NOMO-1 treated with dmso at 0.1 percent for 144 hours (cell line): ENCODE measurements at regions not wholly inside any gene's neighbourhood (a gene's known extent, or its start where the extent isn't known, plus 50 kb on each side); places are given as distances from the start of the nearest gene placed in this dataset.
A peak's percentile ranks its signal among the peaks of the same experiment; 100 is the strongest.
"Not testable (repeated sequence)": the region's sequence is repeated elsewhere in the genome, so short reads cannot be mapped to it uniquely, and the experiment has no call there.

ENCODE experiments used
- DNase-seq: peaks from one replicate; lab custom pipeline; 2025; ENCODE audit not compliant: unreplicated experiment; lab: John Stamatoyannopoulos, UW

DNA sequence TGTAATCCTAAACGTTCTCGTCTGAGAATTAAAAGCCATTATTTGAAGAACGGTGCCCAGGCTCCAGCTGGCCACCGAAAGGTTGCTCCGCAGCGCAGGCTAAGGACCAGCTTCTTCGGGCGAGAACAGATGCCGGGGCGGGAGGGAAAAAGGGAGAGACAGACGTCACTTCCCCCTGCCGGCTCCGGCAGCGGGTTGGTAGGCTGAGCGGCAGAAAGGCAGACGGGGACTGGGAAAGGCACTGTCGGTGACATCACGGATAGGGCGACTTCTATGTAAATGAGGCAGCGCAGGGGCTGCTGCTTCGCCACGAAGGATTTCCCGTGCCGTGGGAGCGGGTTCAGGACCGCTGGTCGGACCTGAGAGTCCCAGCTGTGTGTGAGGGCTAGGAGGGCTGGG is 147.5 kb upstream of the NOTCH2NLA start:
- peak; percentile 49 for DNase-seq

DNA sequence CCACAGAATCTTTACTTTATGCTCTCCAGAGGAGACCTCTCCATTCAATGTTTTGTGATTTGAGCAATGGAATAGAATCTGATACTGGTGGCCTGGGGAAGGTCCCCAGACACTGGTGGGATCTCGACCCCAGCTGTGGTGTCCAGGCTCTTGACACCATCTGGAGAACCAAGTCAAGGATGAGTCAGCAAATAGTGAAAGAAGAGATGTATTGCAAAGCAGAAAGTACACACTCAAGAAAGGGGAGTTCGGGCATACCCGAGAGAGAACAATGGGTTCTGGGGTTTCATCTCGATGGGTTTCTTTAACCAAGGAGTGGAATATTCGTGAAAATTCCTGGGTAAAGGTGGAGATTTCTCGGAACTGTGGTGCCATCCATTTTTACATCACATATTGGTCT is 146.3 kb upstream of the NOTCH2NLA start:
- not testable (repeated sequence) for DNase-seq

DNA sequence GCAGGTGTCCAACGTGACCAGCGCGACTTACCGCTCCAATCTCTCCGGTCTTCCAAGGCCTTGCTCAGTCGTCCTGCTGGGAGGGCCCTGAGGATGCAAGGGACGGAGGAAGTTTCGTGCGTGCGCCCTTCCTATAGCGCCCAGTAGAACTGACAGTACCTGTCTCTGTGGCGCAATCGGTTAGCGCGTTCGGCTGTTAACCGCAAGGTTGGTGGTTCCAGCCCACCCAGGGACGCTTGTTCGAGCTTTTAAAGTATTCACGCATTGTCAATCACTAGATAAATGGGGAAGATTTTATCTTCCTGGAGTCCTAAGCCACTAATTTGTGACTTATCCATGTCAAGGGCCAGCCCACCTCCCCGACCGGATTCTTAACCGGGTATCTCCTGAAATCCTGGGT is 141.1 kb upstream of the NOTCH2NLA start:
- DNase-seq: not testable (repeated sequence)

DNA sequence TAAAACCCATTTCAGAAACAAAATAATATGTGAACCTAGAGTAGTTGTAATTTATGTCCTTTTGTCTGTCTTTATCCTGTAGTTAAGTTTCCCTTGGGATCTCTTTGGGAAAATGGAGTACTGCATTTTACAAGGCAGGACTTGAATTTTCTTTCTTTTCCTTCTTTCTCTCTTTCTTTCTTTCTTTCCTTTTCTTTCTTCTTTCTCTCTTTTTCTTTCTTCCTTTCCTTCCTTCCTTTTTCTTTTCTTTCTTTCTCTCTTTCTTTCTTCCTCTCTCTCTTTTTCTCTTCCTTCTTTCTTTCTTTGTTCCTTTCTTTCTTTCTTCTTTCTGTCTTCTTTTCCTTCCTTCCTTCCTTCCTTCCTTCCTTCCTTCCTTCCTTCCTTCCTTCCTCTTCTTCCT is 126.6 kb upstream of the NOTCH2NLA start:
- DNase-seq: not testable (repeated sequence)

DNA sequence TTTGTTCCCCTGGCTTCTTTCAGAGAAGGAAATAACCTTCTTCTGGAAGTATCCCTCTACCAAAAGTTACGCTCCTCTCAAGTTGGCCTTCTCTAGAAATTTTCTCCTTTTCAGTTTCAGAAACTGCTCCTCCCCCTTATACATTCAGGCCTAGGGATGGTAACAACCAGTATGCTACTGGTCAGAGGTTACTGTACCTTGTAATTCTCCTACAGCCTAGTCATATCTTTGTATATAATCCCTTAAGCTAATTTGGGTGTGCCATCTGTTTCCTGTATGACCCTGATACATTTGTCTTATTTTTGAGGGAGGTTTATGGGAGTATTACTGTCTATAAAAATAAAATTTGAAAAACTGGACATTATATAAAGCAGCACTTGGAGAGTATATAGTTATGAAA is 98.0 kb upstream of the NOTCH2NLA start:
- DNase-seq: not testable (repeated sequence)

DNA sequence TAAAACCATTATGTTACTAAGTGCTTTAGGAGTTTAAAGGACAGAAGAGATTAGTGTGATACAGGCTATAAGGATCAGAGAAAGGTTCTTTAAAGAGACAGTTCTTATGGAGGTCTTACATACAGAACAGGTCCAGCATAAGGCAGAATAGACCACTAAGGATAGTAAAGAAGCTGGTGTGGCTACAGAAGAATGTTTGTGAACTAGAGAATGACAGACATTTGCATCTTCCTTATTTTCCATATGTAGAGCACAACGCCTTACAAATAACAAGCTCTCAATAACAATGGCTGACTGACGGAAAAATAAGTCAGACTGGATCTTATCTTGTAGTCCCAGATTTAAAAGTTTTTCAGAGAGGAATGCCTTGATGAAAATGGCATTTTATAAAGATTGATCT is 95.6 kb upstream of the NOTCH2NLA start:
- not testable (repeated sequence) for DNase-seq

DNA sequence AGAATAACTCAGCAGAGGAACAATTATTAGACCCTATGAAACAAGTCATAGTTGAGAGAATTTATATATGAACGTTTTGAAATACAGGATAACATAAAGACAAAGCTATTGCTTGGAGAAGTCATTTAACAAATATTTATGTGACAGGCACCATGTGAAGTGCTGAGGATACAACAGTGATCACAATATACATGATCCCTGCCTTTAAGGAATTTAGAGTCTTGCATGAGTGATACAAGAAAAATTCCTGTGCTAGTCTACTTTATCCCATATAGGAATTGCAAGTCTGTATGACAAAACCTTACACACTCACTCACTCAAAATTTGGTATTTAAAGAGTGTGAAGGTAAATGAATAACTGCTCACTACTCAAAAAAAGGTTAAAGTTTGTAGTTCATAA is 94.5 kb upstream of the NOTCH2NLA start:
- not testable (repeated sequence) for DNase-seq

DNA sequence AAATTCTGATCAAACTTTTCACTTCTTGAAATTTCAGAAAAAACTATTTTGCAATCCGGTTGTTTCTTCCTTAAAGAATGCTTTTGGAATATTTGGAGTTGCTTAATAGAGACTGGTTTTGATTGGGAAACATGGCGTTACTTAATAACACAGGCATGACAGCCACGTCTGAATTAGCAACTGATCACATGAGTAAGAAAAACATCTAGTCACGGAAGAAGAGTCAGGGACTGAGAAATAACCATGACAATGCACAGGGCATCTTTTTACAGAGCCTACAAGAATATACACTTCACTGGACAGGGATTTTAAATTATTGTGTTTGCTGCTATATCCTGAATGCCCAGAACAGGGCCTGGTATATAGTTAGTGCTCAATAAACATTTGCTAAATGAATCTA is 94.1 kb upstream of the NOTCH2NLA start:
- not testable (repeated sequence) for DNase-seq

DNA sequence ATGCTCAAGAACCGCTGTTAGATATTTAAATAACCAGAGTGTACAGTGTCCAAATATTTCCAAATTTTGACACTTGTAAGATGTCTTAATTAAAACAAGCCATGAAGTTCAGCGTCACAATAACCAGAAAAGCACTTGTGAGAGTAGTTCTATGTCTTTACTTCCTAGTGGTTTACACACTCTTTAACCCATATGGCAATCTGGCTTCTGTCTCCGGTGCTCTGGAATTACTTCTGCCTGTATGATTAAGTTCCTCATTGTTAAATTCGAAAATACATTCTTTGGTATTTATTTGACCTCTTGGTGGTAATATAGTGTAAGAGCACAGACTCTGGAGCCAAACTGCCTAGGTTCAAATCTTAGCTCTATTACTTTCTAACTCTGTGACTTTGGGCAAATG is 89.9 kb upstream of the NOTCH2NLA start:
- not testable (repeated sequence) for DNase-seq

DNA sequence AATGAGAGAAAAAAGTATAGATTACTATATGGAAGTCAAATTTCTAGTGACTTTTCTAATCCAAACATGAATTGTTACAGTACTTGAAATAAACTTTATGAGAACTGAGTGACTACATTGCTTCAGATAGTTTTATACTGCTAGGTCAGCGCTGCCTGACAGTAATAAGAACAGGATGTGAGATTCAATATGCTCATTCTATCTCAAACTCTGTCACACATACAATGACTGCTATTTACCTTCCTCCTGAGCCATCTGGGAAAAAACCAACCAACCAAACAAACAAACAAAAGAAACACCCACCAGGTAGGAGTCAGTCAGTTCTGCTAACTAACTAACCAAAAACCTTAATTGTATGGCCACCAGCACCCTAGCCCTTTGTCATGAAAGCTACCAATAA is 89.0 kb upstream of the NOTCH2NLA start:
- not testable (repeated sequence) for DNase-seq

DNA sequence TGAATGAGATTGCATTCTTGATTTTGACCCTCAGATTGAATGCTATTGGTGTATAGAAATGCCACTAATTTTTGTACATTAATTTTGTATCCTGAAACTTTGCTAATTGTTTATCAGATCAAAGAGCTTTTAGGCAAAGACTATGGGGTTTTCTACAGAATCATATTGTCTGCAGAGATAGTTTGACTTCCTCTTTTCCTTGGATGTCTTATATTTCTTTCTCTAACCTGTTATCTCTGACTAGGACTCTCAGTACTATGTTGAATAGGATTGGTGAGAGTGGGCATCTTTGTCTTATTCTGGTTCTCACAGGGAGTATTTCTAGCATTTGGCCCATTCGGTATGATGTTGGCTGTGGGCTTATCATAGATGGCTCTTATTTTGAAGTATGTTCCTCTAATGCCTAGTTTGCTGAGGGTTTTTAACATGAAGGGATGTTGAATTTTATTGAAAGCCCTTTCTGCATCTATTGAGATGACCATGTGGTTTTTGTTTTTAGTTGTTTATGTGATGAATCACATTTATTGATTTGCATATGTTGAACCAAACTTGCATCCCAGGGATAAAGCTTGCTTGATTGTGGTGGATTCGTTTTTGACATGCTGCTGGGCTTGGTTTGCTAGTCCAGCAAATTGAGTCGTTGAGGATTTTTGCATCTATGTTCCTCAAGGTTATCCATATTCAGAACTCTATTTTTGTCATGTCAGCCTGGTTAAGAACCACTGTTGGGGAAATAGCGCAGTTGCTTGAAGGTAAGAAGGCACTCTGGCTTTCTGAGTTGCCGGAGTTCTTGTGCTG is 85.8 kb upstream of the NOTCH2NLA start:
- not testable (repeated sequence) for DNase-seq

DNA sequence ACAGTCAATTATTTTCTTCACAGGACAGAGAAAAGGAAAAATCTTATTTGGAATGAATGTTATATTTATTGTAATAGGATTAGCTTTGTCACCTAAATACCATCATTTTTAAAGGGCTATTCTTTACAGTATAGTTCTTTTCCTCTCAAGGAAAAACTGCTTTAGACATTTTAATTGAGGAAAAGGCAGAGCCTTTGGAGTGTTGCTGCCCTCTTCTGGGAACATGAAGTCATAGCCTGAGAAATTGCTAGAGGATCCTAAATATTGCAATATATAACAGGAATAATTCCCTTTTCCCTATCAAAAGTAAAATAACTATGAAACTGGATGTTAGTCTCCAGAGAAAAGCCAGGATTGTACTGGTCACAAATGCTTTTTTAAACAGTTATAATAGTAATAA is 81.8 kb upstream of the NOTCH2NLA start:
- DNase-seq: not testable (repeated sequence)

DNA sequence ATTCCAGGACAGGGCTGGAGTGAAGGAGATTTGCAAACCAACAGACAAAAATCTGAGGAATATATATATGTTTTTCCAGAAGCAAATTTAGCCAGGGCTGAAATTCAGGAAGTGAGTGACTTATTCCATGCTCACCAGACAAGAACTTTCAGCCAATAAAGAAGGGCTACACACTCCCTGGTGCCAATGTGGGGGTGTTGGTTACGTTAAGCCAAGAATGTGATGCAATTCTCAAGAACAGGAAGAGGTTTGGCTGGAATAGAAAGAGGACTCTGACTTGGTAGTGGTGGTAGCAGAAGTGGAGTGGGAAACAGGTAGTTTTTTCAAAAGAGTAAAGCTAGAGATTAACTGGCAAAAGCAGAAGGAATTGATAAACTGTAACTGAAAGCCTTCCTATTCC is 80.6 kb upstream of the NOTCH2NLA start:
- not testable (repeated sequence) for DNase-seq

DNA sequence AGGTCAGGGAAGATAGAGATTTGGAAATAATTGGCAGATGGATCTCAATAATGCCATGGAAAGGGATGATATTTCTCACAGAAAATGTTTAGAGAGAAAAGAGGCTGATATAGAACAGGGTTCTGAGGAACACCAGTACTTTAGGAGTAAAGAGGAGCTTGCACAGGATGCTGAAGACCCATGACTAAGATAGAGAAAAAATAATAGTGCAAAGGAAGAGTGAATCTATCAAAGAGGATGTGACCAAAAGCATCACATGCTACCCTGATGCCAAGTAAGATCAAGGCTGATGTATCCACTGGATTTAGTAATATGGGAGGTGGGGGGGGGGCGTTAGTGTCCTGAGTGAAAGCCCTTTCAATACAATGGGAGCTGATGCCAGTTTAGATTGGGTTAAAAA is 80.1 kb upstream of the NOTCH2NLA start:
- not testable (repeated sequence) for DNase-seq

DNA sequence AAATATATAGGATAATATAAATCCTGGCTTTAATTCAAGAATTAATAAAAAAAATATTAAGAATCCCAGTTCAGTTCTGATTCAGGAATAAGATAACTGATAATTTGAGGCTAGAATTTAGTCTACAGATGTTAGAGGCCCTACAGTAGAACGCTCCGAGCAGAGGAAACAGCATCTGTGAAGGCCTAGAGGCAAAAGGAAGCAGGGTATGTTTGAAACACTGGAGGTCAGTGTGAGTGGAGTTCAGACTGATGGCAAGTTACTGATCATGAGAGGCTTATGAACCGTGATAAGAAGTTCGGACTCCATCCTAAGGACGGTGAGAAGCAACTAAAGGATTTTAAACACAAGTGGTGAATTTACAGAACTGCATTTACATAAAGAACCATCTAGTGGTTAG is 79.3 kb upstream of the NOTCH2NLA start:
- DNase-seq: not testable (repeated sequence)

DNA sequence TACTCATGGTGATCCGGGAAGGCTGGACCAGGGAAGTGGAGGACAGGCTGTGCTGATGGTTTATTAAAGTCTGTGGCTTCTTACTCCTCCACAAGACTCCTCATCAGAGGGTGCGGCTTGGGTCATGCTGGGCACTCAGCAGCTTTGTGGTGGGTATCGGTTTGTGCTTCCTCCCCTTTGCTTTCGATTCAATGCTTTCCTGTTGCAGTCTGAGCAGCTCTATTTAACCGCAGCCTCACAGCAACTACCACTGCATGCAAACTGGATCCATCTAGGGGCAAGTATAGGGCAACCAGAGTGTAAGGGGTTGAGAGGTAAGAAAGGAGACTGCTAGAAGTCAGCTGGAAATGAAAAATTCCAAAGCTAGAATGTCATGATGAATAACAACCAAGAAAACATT is 78.8 kb upstream of the NOTCH2NLA start:
- not testable (repeated sequence) for DNase-seq

DNA sequence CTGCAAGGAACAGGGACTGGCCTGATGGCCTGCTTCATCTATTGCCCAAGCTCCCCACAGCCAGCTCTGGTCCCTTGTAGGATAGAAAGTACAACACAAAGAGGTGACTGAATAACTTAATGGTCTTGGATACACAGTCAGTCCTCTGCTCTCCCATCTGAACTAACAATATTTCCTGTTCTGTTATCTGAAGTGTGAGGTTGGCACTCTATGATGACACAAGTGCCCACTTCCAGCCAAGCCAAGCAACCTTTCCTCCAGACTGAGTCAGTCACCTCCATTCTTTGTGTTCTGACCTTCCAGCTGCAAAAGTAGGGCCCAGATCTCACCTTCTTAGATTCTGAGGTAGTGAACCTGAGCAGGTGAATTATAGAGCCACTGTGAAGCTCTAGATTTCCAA is 77.8 kb upstream of the NOTCH2NLA start:
- DNase-seq: not testable (repeated sequence)

DNA sequence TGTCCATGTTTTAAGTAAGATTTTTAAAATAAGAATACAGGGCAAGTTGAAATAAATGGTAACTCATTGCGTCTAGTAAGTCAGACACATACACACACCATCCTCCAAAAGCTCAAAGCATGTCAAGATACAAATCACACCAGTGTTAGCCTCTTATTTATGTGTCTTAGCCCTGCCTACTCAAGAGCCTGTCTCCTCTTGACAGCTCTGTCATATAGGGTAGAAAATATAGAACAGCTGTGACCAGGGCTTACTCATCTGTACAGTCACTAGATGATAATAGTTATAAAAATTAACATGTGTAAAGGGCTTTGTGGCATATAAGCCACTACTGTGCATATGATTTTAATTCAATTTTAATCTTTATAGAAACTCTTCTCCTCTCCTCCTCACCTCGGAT is 76.6 kb upstream of the NOTCH2NLA start:
- DNase-seq: not testable (repeated sequence)

DNA sequence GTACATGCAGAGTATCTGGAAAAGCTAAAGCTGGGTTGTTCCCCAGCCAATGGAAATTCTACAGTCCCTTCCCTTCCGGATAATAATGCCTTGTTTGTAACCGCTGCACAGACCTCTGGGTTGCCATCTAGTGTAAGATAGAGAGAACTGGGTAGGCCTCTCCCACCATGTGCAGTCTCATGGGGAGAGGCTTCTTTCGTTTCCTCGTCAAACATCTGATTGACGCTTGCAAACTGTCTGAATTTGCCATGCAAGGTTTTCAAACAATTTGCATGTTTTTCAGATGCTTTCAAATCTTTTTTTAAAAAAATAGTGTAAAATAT is 69.7 kb upstream of the NOTCH2NLA start:
- not testable (repeated sequence) for DNase-seq

DNA sequence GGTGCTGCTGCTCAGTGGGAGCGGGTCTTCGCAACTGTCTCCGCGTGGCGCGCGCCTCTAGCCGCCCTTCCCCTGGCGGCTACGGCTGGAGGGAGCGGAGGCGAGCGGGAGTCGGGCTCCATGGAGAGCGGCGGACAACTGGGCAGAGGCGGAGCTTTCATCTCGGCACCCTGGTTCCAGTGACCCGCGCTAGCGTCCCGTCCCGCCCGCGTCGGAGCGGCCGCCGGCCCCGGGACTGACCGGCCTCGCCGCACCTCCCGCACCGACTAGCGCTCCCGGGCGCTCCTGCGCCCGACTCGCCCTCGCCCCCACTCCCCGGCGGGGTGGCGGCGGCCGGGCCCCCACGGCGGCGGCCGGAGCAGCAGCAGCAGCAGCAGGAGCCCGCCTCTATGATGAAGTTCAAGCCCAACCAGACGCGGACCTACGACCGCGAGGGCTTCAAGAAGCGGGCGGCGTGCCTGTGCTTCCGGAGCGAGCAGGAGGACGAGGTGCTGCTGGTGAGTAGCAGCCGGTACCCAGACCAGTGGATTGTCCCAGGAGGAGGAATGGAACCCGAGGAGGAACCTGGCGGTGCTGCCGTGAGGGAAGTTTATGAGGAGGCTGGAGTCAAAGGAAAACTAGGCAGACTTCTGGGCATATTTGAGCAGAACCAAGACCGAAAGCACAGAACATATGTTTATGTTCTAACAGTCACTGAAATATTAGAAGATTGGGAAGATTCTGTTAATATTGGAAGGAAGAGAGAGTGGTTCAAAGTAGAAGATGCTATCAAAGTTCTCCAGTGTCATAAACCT is 69.2 kb upstream of the NOTCH2NLA start:
- not testable (repeated sequence) for DNase-seq

DNA sequence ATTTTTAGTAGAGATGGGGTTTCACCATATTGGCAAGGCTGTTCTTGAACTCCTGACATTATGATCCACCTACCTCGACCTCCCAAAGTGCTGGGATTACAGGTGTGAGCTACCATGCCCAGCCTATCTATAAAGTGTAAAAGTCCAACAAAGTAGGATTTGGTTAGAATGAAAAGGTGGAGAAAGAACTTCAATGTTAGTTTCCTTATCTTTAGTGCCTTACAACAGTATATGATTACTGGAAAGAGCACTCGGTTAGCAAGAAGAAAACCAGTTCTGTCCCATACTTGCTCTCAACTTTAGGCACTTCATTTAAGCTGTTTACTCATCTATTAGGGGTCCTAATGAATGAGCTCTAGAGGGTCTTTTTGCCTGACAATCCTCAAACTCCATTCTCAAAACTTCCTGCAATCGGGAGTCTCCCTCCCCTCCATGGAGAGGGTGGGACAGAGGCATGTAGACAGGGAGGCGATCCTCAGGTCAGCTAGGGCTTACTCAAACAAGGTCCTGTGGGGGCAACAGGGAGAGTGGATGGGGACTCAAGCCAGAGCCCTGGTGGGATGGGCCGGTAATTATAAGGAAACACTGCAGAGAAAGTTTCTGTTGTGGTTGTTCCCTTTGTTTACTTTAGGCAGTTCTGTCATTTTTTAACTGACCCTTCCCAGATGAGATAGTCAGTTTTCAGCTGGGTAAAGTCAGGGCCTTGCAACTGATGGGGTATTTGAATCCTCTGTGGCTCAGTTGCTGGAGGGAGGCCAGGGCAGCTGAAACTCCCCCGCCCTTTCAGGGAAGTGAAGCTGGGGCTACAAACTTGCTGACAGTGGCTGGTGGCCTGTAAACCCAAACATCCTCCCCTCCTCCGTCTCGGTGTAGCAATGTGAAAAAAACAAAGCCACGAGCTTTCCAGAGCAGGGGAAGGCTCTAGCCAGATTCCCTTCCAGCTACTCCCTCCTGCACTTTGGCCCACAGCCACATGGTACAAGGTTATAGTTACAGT is 64.4 kb upstream of the NOTCH2NLA start:
- not testable (repeated sequence) for DNase-seq
